ENCODE measurements at regions not wholly inside any gene's neighbourhood (a gene's known extent, or its start where the extent isn't known, plus 50 kb on each side); places are given as distances from the start of the nearest gene placed in this dataset.
A peak's percentile ranks its signal among the peaks of the same experiment; 100 is the strongest.

DNA sequence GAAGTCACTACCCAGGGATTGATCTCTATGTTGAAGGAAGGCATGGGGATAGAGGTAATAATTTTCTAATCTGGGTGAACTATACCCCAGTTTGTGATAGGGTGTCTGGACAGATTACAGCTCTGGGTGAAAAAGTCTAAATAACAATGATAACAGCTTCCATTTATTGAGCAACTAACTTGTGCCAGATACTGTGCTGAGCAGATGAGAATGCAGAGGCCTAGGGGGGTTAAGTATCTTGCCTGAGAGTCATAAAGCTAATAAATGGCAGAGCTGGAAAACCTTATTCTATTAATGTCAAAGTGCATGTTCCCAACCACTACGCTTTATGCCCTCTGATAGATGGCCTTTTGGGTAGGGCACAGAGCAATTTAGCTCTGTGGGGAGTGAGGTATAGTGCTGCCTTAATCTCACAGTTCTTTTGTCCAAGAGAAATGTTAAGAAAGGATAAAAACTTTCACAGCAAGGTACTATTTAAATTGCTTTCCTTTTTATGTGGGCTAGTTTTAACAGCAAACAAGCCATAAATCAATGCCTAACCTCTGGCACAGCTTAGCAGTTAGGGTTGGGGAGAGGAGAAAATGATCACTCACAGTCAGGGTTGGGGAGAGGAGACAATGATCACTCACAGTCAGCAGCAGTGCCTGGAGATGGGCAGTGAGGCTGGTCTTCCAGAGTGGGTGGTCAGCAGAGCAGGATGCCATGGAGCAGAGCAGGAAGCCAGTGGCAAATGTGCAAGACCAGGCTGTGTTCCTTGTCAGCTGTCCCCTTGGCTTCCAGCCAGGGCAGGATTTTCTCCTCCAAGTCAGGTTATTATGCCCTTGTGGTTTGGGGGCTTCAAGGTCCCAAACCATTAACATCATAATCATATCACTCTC, 187.0 kb downstream of the CARTPT start:
- Mint-ChIP-seq H3K9me3 (ENCODE audit: low read depth, unreplicated experiment) (no peaks in the 10 kb centered on the region), H3K4me3 (ENCODE audit: low read depth, unreplicated experiment) (no peak overlapping the region), H3K27ac (ENCODE audit: unreplicated experiment) (no peak overlapping the region), H3K27me3 (ENCODE audit: unreplicated experiment) (no peaks in the 10 kb centered on the region), H3K36me3 (ENCODE audit: insufficient read depth, unreplicated experiment) (no peaks in the 10 kb centered on the region), H3K4me1 (ENCODE audit: low read depth, unreplicated experiment) (peaks cover 12% of the 10 kb centered on the region)
- intact Hi-C loops (cut with micrococcal nuclease; ENCODE audit: unreplicated experiment): no loop called here
- peak; percentile 20 for DNase-seq
- no TSS peak for BruUV-seq (replicated peaks)
- CTCF ChIA-PET: interaction anchor here (1.0 kb wide), 1 partner anchor 16 kb away, joined by 3 read pairs; no protein-coding TSS in a partner anchor
- TF ChIP-seq, protein P1, sequence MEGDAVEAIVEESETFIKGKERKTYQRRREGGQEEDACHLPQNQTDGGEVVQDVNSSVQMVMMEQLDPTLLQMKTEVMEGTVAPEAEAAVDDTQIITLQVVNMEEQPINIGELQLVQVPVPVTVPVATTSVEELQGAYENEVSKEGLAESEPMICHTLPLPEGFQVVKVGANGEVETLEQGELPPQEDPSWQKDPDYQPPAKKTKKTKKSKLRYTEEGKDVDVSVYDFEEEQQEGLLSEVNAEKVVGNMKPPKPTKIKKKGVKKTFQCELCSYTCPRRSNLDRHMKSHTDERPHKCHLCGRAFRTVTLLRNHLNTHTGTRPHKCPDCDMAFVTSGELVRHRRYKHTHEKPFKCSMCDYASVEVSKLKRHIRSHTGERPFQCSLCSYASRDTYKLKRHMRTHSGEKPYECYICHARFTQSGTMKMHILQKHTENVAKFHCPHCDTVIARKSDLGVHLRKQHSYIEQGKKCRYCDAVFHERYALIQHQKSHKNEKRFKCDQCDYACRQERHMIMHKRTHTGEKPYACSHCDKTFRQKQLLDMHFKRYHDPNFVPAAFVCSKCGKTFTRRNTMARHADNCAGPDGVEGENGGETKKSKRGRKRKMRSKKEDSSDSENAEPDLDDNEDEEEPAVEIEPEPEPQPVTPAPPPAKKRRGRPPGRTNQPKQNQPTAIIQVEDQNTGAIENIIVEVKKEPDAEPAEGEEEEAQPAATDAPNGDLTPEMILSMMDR (IDR thresholded peaks at IDR 0.05; ENCODE audit: unreplicated experiment): no peak

DNA sequence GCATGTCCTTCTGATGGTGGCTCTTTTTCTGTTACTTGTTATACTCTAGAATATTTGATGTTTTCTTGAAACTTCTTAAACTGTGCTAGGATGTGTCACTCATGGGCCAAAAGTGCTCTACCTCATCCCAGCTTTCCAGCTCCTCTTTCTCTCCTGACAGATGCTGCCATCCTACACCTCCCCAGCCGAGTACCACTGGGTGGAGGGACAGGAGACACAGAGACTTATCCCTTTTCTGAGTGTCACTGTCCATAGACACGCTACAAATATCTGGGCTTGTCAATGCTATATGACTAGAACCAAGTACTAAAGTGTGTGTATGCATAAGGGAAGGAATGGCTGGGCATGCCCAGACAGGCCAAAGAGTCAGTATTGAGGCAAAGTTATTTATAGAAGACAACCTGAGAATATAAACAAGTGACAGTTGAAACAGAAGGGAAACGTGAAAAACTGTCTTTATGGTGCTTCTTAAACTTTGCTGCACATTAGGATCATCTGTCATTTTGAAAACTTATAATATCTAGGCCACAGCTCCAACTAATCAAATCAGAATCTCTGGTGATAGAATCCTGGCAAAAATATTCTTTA, 188.0 kb downstream of the CARTPT start:
- intact Hi-C loops (cut with micrococcal nuclease; ENCODE audit: unreplicated experiment): no loop called here

DNA sequence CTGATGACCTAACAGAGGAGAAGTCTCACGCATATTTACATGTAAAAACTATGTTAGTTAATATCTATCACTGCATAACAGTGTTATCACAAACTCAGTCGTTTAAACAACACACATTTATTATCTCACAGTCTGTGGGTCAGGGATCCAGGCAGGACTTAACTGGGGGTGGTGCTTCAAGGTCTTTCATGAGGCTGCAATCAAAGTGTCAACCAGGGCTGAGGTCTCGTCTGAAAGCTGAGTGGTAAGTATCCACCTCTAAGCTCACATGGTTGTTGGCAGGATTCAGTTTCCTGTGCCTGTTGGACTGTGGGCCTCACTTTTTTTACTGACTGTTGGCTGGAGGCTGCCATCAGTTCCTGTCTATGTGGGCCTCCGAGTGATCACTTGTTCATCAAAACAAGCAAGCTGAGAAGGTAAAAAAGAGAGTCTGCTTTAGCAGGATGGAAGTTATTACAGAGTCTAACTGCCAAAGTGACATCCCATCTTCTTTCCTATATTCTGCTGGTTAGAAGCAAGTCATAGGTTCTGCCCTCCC, 188.6 kb downstream of the CARTPT start:
- TF ChIP-seq, protein P1 (IDR thresholded peaks at IDR 0.05; ENCODE audit: unreplicated experiment): no peak
- no peak for DNase-seq
- no peaks in the 10 kb centered on the region for H3K27me3 Mint-ChIP-seq (ENCODE audit: unreplicated experiment)
- H3K9me3 Mint-ChIP-seq (ENCODE audit: low read depth, unreplicated experiment): no peaks in the 10 kb centered on the region
- CTCF ChIA-PET: no interaction called here
- no peak overlapping the region for H3K27ac Mint-ChIP-seq (ENCODE audit: unreplicated experiment)
- H3K4me1 Mint-ChIP-seq (ENCODE audit: low read depth, unreplicated experiment): peaks cover 12% of the 10 kb centered on the region
- intact Hi-C loops (cut with micrococcal nuclease; ENCODE audit: unreplicated experiment): no loop called here
- H3K36me3 Mint-ChIP-seq (ENCODE audit: insufficient read depth, unreplicated experiment): no peaks in the 10 kb centered on the region
- no peak overlapping the region for H3K4me3 Mint-ChIP-seq (ENCODE audit: low read depth, unreplicated experiment)
- no TSS peak for BruUV-seq (replicated peaks)

More for the DNA sequence above, 188.0 kb downstream of the CARTPT start:
- Mint-ChIP-seq H3K4me1 (ENCODE audit: low read depth, unreplicated experiment) (peaks cover 12% of the 10 kb centered on the region), H3K9me3 (ENCODE audit: low read depth, unreplicated experiment) (no peaks in the 10 kb centered on the region), H3K36me3 (ENCODE audit: insufficient read depth, unreplicated experiment) (no peaks in the 10 kb centered on the region), H3K27ac (ENCODE audit: unreplicated experiment) (no peak overlapping the region), H3K27me3 (ENCODE audit: unreplicated experiment) (no peaks in the 10 kb centered on the region), H3K4me3 (ENCODE audit: low read depth, unreplicated experiment) (no peak overlapping the region)
- TF ChIP-seq, protein P1 (IDR thresholded peaks at IDR 0.05; ENCODE audit: unreplicated experiment): no peak
- CTCF ChIA-PET: no interaction called here
- no TSS peak for BruUV-seq (replicated peaks)
- DNase-seq: no peak

DNA sequence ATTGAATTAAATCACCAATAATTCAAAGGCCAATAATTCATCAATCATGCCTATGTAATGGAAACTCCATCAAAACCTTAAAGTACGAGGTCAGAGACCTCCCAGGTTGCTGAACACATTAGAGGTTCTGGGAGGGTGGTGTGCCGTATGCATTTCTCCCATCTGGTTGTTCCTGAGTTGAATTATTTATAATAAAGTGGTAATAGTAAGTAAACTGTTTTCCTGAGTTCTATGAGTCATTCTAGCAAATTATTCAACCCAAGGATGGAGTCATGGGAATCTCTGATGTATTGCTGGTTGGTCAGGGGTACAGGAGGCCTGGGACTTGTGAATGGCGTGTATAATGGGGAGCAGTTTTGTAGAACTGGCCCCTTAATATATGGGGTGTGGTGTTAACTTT, 191.7 kb downstream of the CARTPT start:
- no TSS peak for BruUV-seq (replicated peaks)
- no peak for DNase-seq
- TF ChIP-seq, protein P1 (IDR thresholded peaks at IDR 0.05; ENCODE audit: unreplicated experiment): no peak
- CTCF ChIA-PET: no interaction called here
- intact Hi-C loops (cut with micrococcal nuclease; ENCODE audit: unreplicated experiment): no loop called here
- no peaks in the 10 kb centered on the region for H3K9me3 Mint-ChIP-seq (ENCODE audit: low read depth, unreplicated experiment)
- peaks cover 9% of the 10 kb centered on the region for H3K4me1 Mint-ChIP-seq (ENCODE audit: low read depth, unreplicated experiment)
- H3K4me3 Mint-ChIP-seq (ENCODE audit: low read depth, unreplicated experiment): no peak overlapping the region
- H3K27ac Mint-ChIP-seq (ENCODE audit: unreplicated experiment): no peak overlapping the region
- no peaks in the 10 kb centered on the region for H3K27me3 Mint-ChIP-seq (ENCODE audit: unreplicated experiment)
- H3K36me3 Mint-ChIP-seq (ENCODE audit: insufficient read depth, unreplicated experiment): no peaks in the 10 kb centered on the region
